Stomach (tissue), 8 donors: ENCODE measurements at regions not wholly inside any gene's neighbourhood (a gene's known extent, or its start where the extent isn't known, plus 50 kb on each side); places are given as distances from the start of the nearest gene placed in this dataset.

Source experiments
- DNase-seq, 2 donors: peaks; one replicate each; pipeline versions ENCODE4 v3.0.0 to v3.0.0-alpha.2; 2013 to 2019
- H3K27ac ChIP-seq, 5 donors: fragments of 200-600 bp in 4 of 5; sonication (generic) in 4 of 5; one replicate each; pipeline ENCODE4 v1.5.1; 2013 to 2019; ENCODE audit warnings: mild to moderate bottlenecking in 1 of 5, moderate library complexity in 1 of 5
- H3K27me3 ChIP-seq, 3 donors: fragments of 200-600 bp; sonication (generic); one replicate each; pipeline ENCODE4 v1.5.1; 2017 to 2019; ENCODE audit warnings: mixed run types in 1 of 3
- H3K36me3 ChIP-seq, 4 donors: fragments of 200-600 bp; sonication (generic); 1 replicate in 3 of 4; 2 replicates in 1 of 4; pipeline ENCODE4 v1.5.1; 2016 to 2019
- H3K4me1 ChIP-seq, 4 donors: fragments of 200-600 bp; sonication (generic); one replicate each; pipeline ENCODE4 v1.5.1; 2016 to 2019
- H3K4me3 ChIP-seq, 4 donors: fragments of 200-600 bp; sonication (generic) in 3 of 4; one replicate each; pipeline ENCODE4 v1.5.1; 2016 to 2019; ENCODE audit warnings: mild to moderate bottlenecking in 1 of 4
- H3K9me3 ChIP-seq, 4 donors: fragments of 200-600 bp; sonication (generic); one replicate each; pipeline ENCODE4 v1.5.1; 2016 to 2019
- EP300 ChIP-seq: sonication (generic); formaldehyde crosslinking; IDR thresholded peaks from one replicate; pipeline ENCODE4 v1.6.1; 2017; ENCODE audit warnings: antibody characterized with exemption
- POLR2A ChIP-seq, 4 donors: fragments of 450-650 bp; IDR thresholded peaks; one replicate each; pipeline ENCODE4 v1.6.1; 2016; ENCODE audit warnings: antibody characterized with exemption in 4 of 4, control low read depth in 2 of 4, mild to moderate bottlenecking in 1 of 4, moderate library complexity in 1 of 4
- POLR2AphosphoS5 ChIP-seq, 3 donors: sonication (generic); formaldehyde crosslinking; IDR thresholded peaks; one replicate each; pipeline ENCODE4 v1.6.1; 2016; ENCODE audit warnings: antibody characterized with exemption in 3 of 3
- WGBS, 5 donors: extraction: QIAGEN DNeasy Blood & Tissue Kit in 3 of 5; methylation state at CpG; one replicate each; pipeline versions ENCODE4 v1.1.5 to v1.1.7; 2013 to 2018; 5-methylcytosine and 5-hydroxymethylcytosine counted together
- intact Hi-C: fragments of 100-400 bp; cut with DNase I; formaldehyde crosslinking; loops from one replicate; pipeline ENCODE4 v1.15.1; 2023; ENCODE audit warnings: low total_unique reads
- TF ChIP-seq, protein P1 (sequence below), 7 experiments: fragments of 450-650 bp in 4 of 7; fragments of 200-600 bp in 3 of 7; sonication (generic) in 3 of 7; IDR thresholded peaks; one replicate each; pipeline ENCODE4 v1.5.1; 2016 to 2019; ENCODE audit warnings: antibody characterized with exemption in 7 of 7, control low read depth in 2 of 7, mild to moderate bottlenecking in 1 of 7
- donor health status: healthy with polysubstance abuse.
- donor health status: Bipolar disorder and iron deficiency.
- donor health status: healthy.

DNA sequence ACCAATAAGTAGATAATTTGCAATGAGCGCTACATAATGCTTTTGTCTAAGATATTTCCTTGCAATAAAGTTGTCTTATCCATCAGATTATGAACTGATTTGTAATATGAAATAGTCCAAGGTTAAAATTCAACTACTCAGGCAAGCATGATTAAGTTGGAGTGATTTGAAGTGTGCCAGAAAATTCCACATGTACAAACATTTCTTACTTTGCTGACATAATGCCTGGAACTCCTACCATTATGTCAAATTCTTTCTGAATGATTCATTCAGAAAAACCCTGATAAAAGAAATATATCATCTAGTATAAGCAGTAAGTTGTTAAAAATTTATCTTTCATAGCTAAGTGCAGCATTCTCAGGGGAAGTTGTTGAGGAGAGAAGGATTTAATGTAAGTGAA, 87.3 kb downstream of the CBLN2 start:
- TF ChIP-seq, protein P1, sequence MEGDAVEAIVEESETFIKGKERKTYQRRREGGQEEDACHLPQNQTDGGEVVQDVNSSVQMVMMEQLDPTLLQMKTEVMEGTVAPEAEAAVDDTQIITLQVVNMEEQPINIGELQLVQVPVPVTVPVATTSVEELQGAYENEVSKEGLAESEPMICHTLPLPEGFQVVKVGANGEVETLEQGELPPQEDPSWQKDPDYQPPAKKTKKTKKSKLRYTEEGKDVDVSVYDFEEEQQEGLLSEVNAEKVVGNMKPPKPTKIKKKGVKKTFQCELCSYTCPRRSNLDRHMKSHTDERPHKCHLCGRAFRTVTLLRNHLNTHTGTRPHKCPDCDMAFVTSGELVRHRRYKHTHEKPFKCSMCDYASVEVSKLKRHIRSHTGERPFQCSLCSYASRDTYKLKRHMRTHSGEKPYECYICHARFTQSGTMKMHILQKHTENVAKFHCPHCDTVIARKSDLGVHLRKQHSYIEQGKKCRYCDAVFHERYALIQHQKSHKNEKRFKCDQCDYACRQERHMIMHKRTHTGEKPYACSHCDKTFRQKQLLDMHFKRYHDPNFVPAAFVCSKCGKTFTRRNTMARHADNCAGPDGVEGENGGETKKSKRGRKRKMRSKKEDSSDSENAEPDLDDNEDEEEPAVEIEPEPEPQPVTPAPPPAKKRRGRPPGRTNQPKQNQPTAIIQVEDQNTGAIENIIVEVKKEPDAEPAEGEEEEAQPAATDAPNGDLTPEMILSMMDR (IDR thresholded peaks at IDR 0.05): no peak

GRCh38 chr18:72452328-72452727, 91.8 kb downstream of the CBLN2 start:
- intact Hi-C loops: no loop called here
- no peak overlapping the region for H3K27ac ChIP-seq
- H3K9me3 ChIP-seq: peaks cover 0 to 5% (median 0%) of the 10 kb centered on the region in 4 donors
- H3K4me1 ChIP-seq: no peaks in the 10 kb centered on the region
- TF ChIP-seq, protein P1 (IDR thresholded peaks at IDR 0.05): no peak
- TF ChIP-seq EP300: no peak
- TF ChIP-seq POLR2AphosphoS5 (IDR thresholded peaks at IDR 0.05): no peak
- TF ChIP-seq POLR2A (IDR thresholded peaks at IDR 0.05): no peak
- H3K27me3 ChIP-seq: no peaks in the 10 kb centered on the region
- H3K36me3 ChIP-seq: no peaks in the 10 kb centered on the region
- WGBS, 5 donors: 72 to 83% (median 80%) methylated on average over 6 of the region's 6 CpGs
- DNase-seq: no peak
- H3K4me3 ChIP-seq: no peak overlapping the region

More for the DNA sequence above, 87.3 kb downstream of the CBLN2 start:
- 49 to 65% (median 59%) methylated on average over 1 of the region's 1 CpG for WGBS, 5 donors
- Histone ChIP-seq H3K4me3 (no peak overlapping the region), H3K27ac (no peak overlapping the region), H3K4me1 (no peaks in the 10 kb centered on the region), H3K9me3 (no peaks in the 10 kb centered on the region), H3K36me3 (no peaks in the 10 kb centered on the region), H3K27me3 (no peaks in the 10 kb centered on the region)
- intact Hi-C loops: no loop called here
- DNase-seq: peak in 1 of 2 donors; percentile 15

DNA sequence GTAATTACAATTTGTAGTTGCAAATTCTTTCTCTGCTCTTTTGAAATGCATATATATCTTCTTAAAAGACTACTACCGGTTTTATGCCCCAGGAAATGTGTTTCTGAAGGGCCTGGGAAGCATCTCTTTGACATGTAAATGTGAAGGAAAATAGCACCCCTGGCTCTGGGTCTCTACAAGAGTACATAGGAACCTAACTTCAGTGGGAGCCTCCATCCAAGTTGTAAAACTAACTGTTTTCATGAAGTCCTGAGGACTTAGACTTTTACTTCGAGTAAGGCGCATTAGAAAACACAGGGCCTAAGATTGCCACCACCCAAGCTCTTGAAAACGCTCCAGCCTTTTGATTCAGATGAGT, 99.4 kb downstream of the CBLN2 start:
- Histone ChIP-seq H3K4me3 (no peak overlapping the region), H3K27me3 (no peaks in the 10 kb centered on the region), H3K36me3 (no peaks in the 10 kb centered on the region), H3K9me3 (no peaks in the 10 kb centered on the region), H3K27ac (no peak overlapping the region), H3K4me1 (no peaks in the 10 kb centered on the region)
- no peak for DNase-seq
- WGBS, 5 donors: 33 to 47% (median 45%) methylated on average over 4 of the region's 4 CpGs
- intact Hi-C loops: no loop called here
- TF ChIP-seq POLR2AphosphoS5 (IDR thresholded peaks at IDR 0.05): no peak

GRCh38 chr18:72444111-72444797, 99.9 kb downstream of the CBLN2 start:
- TF ChIP-seq POLR2AphosphoS5 (IDR thresholded peaks at IDR 0.05) (no peak), POLR2A (IDR thresholded peaks at IDR 0.05) (no peak), EP300 (no peak)
- TF ChIP-seq, protein P1 (IDR thresholded peaks at IDR 0.05): no peak
- 56 to 71% (median 58%) methylated on average over 7 of the region's 7 CpGs for WGBS, 5 donors
- Histone ChIP-seq H3K4me1 (no peaks in the 10 kb centered on the region), H3K4me3 (no peak overlapping the region), H3K27ac (no peak overlapping the region), H3K27me3 (no peaks in the 10 kb centered on the region), H3K9me3 (no peaks in the 10 kb centered on the region), H3K36me3 (no peaks in the 10 kb centered on the region)
- intact Hi-C loops: no loop called here
- DNase-seq: no peak

GRCh38 chr18:72436401-72436800, 107.7 kb downstream of the CBLN2 start:
- Histone ChIP-seq H3K27me3 (no peaks in the 10 kb centered on the region), H3K4me3 (no peak overlapping the region), H3K9me3 (no peaks in the 10 kb centered on the region), H3K4me1 (no peaks in the 10 kb centered on the region), H3K27ac (no peak overlapping the region), H3K36me3 (no peaks in the 10 kb centered on the region)
- WGBS, 5 donors: 27 to 41% (median 39%) methylated on average over 3 of the region's 3 CpGs
- TF ChIP-seq POLR2AphosphoS5 (IDR thresholded peaks at IDR 0.05) (no peak), EP300 (no peak), POLR2A (IDR thresholded peaks at IDR 0.05) (no peak)
- TF ChIP-seq, protein P1 (IDR thresholded peaks at IDR 0.05): no peak
- DNase-seq: peak in 1 of 2 donors; percentile 6
- intact Hi-C loops: no loop called here
